ENCODE measurements at regions not wholly inside any gene's neighbourhood (a gene's known extent, or its start where the extent isn't known, plus 50 kb on each side); places are given as distances from the start of the nearest gene placed in this dataset.

GRCh38 chr2:165033402-165033801 lies 78.1 kb upstream of the SLC38A11 start:
- no peak for DNase-seq (ENCODE audit: low read depth in 1 of 2, low spot score in 1 of 2)

GRCh38 chr2:165032559-165032958 lies 77.2 kb upstream of the SLC38A11 start:
- DNase-seq (ENCODE audit: low read depth in 1 of 2, low spot score in 1 of 2) = no peak

- DNase-seq (ENCODE audit: low read depth in 1 of 2, low spot score in 1 of 2) = no peak
These were observed 68.9 kb upstream of the SLC38A11 start for GRCh38 chr2:165024199-165024598.

GRCh38 chr2:165022781-165023180 lies 67.5 kb upstream of the SLC38A11 start:
- no peak for DNase-seq (ENCODE audit: low read depth in 1 of 2, low spot score in 1 of 2)

GRCh38 chr2:165017966-165018596 lies 62.8 kb upstream of the SLC38A11 start:
- DNase-seq (ENCODE audit: low read depth in 1 of 2, low spot score in 1 of 2) = no peak

GRCh38 chr2:165016772-165017411 lies 61.6 kb upstream of the SLC38A11 start:
- no peak for DNase-seq (ENCODE audit: low read depth in 1 of 2, low spot score in 1 of 2)

- peak; percentile 4 to 14 for DNase-seq (ENCODE audit: low read depth in 1 of 2, low spot score in 1 of 2)
These were observed 59.8 kb upstream of the SLC38A11 start for GRCh38 chr2:165015052-165015642.

- DNase-seq (ENCODE audit: low read depth in 1 of 2, low spot score in 1 of 2) = no peak
These were observed 58.8 kb upstream of the SLC38A11 start for GRCh38 chr2:165013944-165014619.

- DNase-seq (ENCODE audit: low read depth in 1 of 2, low spot score in 1 of 2) = no peak
These were observed 55.9 kb upstream of the SLC38A11 start for GRCh38 chr2:165011199-165011598.

- DNase-seq (ENCODE audit: low read depth in 1 of 2, low spot score in 1 of 2) = no peak
These were observed 55.2 kb upstream of the SLC38A11 start for GRCh38 chr2:165010556-165010955.

- DNase-seq (ENCODE audit: low read depth in 1 of 2, low spot score in 1 of 2) = no peak
These were observed 54.1 kb upstream of the SLC38A11 start for GRCh38 chr2:165009466-165009865.

- no peak for DNase-seq (ENCODE audit: low read depth in 1 of 2, low spot score in 1 of 2)
These were observed 53.5 kb upstream of the SLC38A11 start for GRCh38 chr2:165008730-165009315.

- DNase-seq (ENCODE audit: low read depth in 1 of 2, low spot score in 1 of 2) = no peak
These were observed 51.9 kb upstream of the SLC38A11 start for GRCh38 chr2:165007161-165007744.

All from activated T-helper 1 cell treated with anti-CD3 and anti-CD28 coated beads, Interleukin-2, amount 50 U/mL, for 16 hours (primary cell).